ENCODE measurements at regions not wholly inside any gene's neighbourhood (a gene's known extent, or its start where the extent isn't known, plus 50 kb on each side); places are given as distances from the start of the nearest gene placed in this dataset.

- no peaks in the 10 kb centered on the region for H3K36me3 ChIP-seq
- no peaks in the 10 kb centered on the region for H3K9me3 ChIP-seq (ENCODE audit: severe bottlenecking)
- no peak overlapping the region for H3K27ac ChIP-seq
- H3K27me3 ChIP-seq (ENCODE audit: insufficient read depth, low read depth, severe bottlenecking), result peaks cover 3% of the 10 kb centered on the region
- no peak overlapping the region for H3K4me3 ChIP-seq (ENCODE audit: low read depth, low read length)
- TF ChIP-seq CTCF (IDR thresholded peaks at IDR 0.05; ENCODE audit: low read depth, low read length), result no peak
- no peak for DNase-seq
Observed at GRCh38 chr2:100703739-100704138, 116.2 kb upstream of the NPAS2 start.

GRCh38 chr2:100704156-100704555, 115.8 kb upstream of the NPAS2 start:
- no peaks in the 10 kb centered on the region for H3K9me3 ChIP-seq (ENCODE audit: severe bottlenecking)
- no peak overlapping the region for H3K4me3 ChIP-seq (ENCODE audit: low read depth, low read length)
- H3K27ac ChIP-seq, result no peak overlapping the region
- no peaks in the 10 kb centered on the region for H3K36me3 ChIP-seq
- H3K27me3 ChIP-seq (ENCODE audit: insufficient read depth, low read depth, severe bottlenecking), result peaks cover 3% of the 10 kb centered on the region
- TF ChIP-seq CTCF (IDR thresholded peaks at IDR 0.05; ENCODE audit: low read depth, low read length), result no peak
- DNase-seq, result no peak

- H3K27ac ChIP-seq, result no peak overlapping the region
- H3K9me3 ChIP-seq (ENCODE audit: severe bottlenecking), result no peaks in the 10 kb centered on the region
- peaks cover 3% of the 10 kb centered on the region for H3K27me3 ChIP-seq (ENCODE audit: insufficient read depth, low read depth, severe bottlenecking)
- no peak for TF ChIP-seq CTCF (IDR thresholded peaks at IDR 0.05; ENCODE audit: low read depth, low read length)
- H3K36me3 ChIP-seq, result no peaks in the 10 kb centered on the region
- DNase-seq, result no peak
- no peak overlapping the region for H3K4me3 ChIP-seq (ENCODE audit: low read depth, low read length)
Observed at GRCh38 chr2:100704711-100705110, 115.2 kb upstream of the NPAS2 start.

GRCh38 chr2:100707016-100707947, 112.7 kb upstream of the NPAS2 start:
- peaks cover 3% of the 10 kb centered on the region for H3K27me3 ChIP-seq (ENCODE audit: insufficient read depth, low read depth, severe bottlenecking)
- H3K36me3 ChIP-seq, result no peaks in the 10 kb centered on the region
- no peaks in the 10 kb centered on the region for H3K9me3 ChIP-seq (ENCODE audit: severe bottlenecking)
- H3K27ac ChIP-seq, result no peak overlapping the region
- H3K4me3 ChIP-seq (ENCODE audit: low read depth, low read length), result no peak overlapping the region
- DNase-seq, result no peak
- no peak for TF ChIP-seq CTCF (IDR thresholded peaks at IDR 0.05; ENCODE audit: low read depth, low read length)

GRCh38 chr2:100708333-100708732, 111.6 kb upstream of the NPAS2 start:
- TF ChIP-seq CTCF (IDR thresholded peaks at IDR 0.05; ENCODE audit: low read depth, low read length), result no peak
- Histone ChIP-seq H3K27me3 (ENCODE audit: insufficient read depth, low read depth, severe bottlenecking) (peaks cover 2% of the 10 kb centered on the region), H3K4me3 (ENCODE audit: low read depth, low read length) (no peak overlapping the region), H3K9me3 (ENCODE audit: severe bottlenecking) (no peaks in the 10 kb centered on the region), H3K36me3 (no peaks in the 10 kb centered on the region), H3K27ac (no peak overlapping the region)
- DNase-seq, result no peak
